GM18511 (cell line): ENCODE measurements at regions not wholly inside any gene's neighbourhood (a gene's known extent, or its start where the extent isn't known, plus 50 kb on each side); places are given as distances from the start of the nearest gene placed in this dataset.
"Not testable (repeated sequence)": the region's sequence is repeated elsewhere in the genome, so short reads cannot be mapped to it uniquely, and the experiment has no call there.

ENCODE experiments used
- ATAC-seq: cut with Tn5 transposase; IDR thresholded peaks from one replicate; pipeline ENCODE4 v1.9.1; 2021; ENCODE audit warnings: mild to moderate bottlenecking, moderate library complexity; ENCODE audit not compliant: unreplicated experiment

DNA sequence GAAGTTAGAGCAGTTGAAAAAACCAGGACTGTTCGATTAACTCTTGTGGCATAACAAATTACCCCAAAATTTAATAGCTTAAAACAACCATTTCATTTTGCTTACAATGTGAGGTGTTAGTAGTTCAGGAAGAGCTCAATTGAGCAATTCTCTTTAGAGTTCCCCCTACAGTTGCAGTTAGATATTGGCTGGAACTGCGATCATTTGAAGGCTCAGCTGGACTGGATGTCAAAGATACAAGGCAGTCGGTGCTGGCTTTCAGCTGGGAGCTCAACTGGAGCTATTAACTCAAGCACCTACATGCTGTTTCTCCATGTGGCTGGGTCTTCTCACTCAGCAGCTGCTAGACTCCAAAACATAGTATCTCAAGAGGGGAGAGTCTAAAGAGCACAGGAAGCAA lies 96.0 kb upstream of the LOC128125822 start:
- peak; percentile 62 for ATAC-seq

DNA sequence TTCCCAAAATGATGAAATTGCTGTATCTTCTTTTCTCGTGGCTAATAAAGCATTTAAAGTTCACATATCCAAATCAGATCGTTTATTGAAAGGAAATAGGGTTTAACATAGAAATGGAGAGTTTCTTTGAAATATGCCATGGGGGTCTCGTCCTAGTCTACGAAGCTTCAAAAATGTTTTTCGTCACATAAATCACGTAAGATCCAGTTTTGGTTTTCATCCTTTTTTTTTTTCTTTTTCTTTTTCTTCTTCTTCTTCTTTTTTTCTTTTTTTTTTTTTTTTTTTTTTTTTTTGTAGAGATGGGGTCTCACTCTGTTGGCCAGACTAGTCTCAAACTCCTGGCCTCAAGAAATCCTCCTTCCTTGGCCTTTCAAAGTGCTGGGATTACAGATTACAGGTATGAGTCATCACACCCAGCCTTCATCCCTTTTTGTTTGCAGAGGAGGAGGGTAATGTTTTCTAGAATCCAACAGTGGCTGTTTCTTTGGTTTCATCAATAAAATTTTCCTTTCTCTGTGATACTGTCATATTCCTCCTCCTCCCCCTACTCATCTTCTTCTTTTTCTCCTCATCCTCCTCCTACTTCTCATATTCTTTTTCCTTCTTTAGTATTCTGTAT lies 94.7 kb upstream of the LOC128125822 start:
- no peak for ATAC-seq

GRCh38 chr6:63478734-63479133 lies 93.5 kb upstream of the LOC128125822 start:
- ATAC-seq: no peak

GRCh38 chr6:63486196-63486595 lies 86.1 kb upstream of the LOC128125822 start:
- no peak for ATAC-seq

GRCh38 chr6:63487103-63487813 lies 85.0 kb upstream of the LOC128125822 start:
- ATAC-seq: no peak

DNA sequence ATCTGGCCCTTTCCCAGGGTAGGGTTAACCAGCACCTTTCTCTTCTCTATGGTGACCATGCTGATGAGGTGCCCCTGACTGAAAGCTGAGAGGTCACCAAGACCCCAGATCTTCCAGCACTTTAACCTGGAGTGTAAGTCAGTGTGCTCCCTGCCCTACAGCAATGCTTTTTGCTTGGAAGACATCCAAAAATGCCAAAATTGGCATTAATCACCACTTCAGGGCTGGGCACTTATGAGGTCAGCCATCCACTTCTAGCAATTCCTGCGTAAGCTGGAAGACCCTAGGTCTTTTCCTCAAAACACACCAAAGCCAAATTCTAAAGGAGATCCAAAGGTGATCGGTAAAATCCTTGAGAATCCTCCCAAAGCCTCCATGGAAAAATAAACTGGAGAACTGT lies 81.2 kb upstream of the LOC128125822 start:
- ATAC-seq: no peak

- no peak for ATAC-seq
Observed at GRCh38 chr6:63492476-63492875, 79.8 kb upstream of the LOC128125822 start.

DNA sequence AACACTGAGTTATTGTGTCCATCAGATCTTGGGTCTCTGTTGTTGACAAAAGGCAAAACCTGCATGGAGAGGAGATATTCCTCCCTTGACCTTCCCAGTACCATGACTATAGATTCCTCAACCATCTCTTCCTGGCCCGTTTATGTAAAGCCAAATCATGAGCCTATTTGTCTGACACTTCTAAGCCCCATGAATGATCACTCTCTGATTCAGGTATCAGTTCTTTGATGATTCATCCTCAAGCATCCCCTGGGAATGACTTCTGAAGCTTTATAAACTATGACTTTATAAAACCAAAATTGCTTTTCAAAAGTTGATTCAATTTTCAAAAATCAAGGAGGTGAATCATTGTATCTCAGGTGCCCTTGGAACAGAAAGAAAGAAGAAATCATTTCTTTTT lies 78.7 kb upstream of the LOC128125822 start:
- ATAC-seq: no peak

DNA sequence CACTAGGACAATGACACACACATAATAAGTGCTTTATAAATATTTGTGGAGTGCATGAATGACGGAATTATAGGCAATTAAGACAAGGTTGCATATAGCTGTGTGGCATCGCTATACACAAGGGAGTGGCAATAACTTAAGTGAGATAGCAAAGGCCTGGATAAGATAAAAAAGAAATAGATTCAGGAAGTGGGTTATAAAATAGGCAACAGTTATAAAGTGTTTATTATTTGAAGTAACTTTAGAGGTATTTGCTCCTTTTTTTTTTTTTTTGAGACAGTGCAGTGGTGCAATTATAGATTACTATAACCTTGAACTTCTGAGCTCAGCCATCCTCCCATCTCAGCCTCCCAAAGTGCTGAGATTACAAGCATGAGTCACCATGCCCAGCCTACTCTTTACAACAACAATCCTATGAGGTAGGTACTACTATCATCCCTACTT lies 75.9 kb upstream of the LOC128125822 start:
- no peak for ATAC-seq

DNA sequence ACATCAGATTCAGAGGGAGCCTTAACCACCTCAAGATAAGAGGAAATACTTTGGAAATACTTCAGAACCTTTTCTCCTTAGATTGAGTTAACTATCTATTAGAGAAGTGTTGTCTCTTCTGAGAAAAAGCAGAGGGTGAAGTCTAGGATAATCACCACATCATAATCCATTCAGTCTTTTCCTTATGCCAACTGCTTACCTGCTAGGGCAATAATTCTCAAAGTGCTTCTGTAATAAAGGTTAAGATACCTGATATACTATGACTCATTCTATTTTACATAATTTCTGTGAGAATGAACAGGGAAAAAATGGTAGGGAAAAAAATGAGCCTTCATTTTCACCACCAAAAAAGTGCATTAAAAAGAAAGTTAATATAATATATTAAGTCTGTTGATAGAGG lies 70.1 kb upstream of the LOC128125822 start:
- ATAC-seq: no peak

DNA sequence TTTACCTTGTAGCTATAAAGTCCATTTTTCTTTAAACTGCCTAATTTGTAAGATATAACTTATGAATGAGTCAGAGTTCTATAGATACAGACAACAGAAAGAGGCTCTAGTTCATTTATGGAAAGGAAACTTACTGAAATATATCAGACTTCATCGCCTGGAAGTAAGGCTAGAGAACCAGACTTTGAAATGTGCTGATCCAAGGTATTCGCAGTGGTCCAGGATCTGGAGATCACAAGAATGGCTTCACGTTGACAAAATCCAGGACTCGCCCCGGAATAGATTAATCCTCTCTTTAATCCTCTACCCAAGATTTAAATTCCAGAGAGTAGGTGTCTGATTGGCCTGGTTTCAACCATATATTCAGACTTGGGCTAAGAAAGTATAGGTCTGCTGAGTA lies 69.1 kb upstream of the LOC128125822 start:
- ATAC-seq: no peak

DNA sequence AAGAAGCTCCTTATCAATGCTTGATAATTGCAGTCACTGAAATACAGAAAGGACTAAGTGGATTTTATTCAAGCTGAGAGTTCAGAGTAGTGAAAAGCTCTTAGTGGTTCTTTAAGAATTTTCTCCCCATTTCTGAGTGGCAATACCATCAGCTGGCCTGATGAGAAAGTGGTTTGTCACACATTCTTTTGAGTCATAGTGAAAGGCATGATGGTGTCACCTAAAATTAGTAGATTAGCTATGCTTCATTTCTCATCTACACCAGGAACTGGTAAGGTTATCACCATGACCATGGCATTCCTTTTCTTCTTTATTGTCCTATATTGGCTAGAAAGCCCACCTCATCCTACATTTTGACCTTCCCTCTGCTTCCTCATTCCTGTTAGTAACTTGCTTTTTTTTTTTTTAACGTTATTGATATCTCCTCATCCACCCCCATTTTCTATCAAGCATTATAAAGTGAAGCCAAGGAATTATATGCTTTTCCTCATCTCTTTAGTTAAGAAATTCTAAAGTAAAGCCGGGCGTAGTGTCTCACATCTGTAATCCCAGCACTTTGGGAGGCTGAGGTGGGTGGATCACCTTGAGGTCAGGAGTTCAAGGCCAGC lies 67.4 kb upstream of the LOC128125822 start:
- peak; percentile 95 for ATAC-seq

DNA sequence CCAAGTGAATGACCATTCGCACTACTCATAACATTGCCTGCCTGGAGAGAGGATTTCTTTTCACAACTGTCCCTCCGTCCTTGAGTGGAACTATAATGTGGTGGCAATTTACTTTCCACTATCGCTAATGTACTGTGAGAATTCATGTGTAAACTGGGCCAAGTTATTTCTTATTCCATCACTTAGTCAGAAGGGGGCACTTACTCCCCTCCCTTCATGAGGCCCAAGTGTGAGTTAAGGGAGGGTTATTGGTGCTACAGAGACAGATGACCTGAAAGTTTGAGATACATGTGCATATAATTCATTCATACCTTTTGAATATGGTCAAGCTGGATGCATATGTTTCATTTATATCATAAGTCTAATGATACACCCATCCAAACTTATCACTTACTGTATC lies 65.2 kb upstream of the LOC128125822 start:
- ATAC-seq: no peak

DNA sequence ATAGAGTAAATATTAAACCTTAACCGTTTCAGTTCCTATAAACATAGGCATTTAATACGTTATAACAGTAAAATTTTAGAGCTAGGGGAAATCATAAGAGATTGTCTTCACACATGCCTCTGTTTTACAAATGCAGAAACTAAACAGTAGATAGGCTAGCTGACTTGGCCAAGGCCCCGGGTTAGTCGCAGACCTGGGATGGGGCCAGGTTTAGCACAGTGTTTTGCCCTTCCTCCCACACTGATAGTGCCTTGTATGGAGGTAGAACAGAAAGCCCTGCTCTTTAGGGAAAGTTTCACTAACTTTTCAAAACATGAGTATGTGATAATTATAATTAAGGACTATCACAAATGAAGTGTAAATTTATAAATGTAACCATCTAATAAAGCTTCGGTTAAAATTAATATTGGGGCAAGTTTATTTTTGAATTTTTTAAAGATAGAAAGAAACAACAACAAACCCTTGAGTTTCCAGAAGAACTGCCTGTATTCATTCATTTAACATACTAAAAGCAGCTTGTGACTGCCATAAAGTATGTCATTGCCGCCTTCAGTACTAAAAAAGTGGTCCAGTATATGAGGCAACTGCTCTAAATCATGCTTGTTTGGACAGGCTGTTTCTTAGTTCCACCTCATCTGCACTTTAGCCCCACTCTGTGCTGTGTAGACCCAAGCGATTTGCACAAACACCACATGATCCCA lies 62.5 kb upstream of the LOC128125822 start:
- ATAC-seq: peak; percentile 38

DNA sequence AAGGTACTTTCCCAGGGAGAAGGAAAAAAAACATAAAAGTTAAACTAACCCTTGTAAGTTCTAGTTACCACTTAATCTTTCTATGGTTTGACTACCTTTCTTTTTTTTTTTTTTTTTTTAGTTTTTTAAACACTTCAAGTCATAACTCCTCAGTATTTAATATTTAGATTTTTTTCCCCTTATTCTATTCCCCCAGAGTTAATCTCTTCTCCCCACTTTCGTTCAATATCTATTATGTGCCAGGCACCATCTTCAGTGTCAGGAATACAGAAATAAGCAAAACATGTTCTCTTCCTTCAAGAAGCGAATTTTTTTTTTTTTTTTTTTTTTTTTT lies 62.0 kb upstream of the LOC128125822 start:
- no peak for ATAC-seq

- ATAC-seq: no peak
Observed at GRCh38 chr6:63510849-63511248, 61.4 kb upstream of the LOC128125822 start.

DNA sequence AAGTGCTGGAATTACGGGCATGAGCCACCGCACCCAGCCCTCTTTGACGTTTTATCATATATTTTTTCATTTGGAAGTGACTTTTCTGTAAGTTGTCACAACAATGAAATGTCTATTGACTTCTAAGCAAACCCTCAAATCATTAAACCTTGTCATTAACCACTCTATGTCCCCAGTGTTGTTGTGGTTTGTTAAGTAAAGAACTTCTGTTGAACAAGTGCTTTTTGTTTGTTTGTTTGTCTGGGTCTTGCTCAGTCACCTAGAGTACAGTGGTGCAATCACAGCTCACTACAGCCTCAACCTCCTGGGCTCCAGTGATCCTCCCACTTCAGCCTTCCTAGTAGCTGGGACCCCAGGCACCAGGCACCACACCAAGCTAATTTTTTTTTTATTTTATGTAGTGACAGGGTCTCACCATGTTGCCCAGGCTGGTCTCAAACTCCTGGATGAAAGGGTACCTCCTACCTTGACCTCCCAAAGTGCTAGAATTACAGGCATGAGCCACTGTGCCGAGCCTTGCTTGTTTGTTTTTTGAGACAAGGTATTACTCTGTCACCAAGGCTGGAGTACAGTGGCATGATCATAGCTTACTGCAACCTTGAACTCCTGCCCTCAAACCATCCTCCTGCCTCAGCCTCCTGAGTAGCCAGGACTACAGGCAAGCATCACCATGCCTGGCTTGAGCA lies 57.6 kb upstream of the LOC128125822 start:
- ATAC-seq: no peak

GRCh38 chr6:63515227-63515626 lies 57.1 kb upstream of the LOC128125822 start:
- not testable (repeated sequence) for ATAC-seq

- no peak for ATAC-seq
Observed at GRCh38 chr6:63516186-63516944, 55.9 kb upstream of the LOC128125822 start.

DNA sequence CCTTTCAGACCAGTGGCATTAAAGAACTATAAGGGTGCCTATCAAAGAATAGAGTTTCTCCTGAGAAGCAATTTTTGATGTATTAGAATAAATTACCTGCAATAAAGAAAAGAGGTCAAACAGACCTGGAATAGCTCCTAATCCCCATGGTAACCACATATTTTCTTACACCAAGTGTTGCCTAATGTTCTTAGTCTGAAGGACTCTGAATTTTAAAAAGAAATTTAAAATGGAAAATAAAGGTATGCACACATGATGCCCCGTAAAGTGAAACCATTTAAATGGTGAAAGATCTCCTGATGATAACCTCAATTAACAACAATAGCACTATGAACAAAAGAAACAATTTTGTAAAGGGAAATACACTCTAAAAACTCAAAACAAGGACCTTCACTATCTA lies 55.1 kb upstream of the LOC128125822 start:
- ATAC-seq: no peak
